GM19035 (cell line): ENCODE measurements at regions not wholly inside any gene's neighbourhood (a gene's known extent, or its start where the extent isn't known, plus 50 kb on each side); places are given as distances from the start of the nearest gene placed in this dataset.

Experiments used
- ATAC-seq: cut with Tn5 transposase; IDR thresholded peaks from one replicate; pipeline ENCODE4 v1.9.1; 2021; ENCODE audit not compliant: unreplicated experiment

DNA sequence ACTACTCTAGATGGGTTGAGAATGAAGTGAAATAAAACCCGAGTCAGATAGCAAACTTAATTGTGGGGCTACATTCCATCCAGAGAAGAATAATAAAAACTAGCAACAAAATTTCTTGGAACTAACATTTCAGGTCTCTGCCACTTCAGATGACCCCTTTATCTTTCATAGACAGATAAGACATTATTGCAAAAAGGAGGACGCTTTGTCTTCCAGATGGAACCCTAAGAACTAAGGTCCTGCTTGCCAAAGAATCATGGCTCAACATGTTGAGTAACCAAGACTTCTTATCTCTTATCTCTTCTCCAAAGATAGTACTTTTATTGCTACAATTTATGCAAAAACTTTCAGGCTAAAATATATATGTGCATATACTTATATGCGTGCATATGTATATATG is 221.1 kb upstream of the PREP start:
- ATAC-seq, result no peak

DNA sequence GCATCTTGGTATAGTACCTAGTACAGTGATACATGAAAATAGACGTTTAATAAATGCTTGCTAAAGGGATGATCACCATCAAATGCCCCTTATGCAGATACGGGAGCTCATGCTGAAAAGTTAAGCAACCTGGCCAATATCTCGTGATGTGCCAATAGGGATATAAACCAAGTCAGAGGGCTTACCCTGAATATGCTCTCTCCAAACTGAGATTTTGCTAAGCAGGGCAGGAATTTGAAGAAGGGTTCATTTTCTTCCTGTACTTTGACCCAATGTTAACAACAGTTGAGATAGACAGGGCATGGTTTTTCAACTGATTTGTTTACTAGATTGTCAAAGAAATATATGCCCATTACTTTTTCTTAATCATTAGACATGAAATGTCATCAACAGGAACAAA is 219.3 kb upstream of the PREP start:
- ATAC-seq, result no peak

DNA sequence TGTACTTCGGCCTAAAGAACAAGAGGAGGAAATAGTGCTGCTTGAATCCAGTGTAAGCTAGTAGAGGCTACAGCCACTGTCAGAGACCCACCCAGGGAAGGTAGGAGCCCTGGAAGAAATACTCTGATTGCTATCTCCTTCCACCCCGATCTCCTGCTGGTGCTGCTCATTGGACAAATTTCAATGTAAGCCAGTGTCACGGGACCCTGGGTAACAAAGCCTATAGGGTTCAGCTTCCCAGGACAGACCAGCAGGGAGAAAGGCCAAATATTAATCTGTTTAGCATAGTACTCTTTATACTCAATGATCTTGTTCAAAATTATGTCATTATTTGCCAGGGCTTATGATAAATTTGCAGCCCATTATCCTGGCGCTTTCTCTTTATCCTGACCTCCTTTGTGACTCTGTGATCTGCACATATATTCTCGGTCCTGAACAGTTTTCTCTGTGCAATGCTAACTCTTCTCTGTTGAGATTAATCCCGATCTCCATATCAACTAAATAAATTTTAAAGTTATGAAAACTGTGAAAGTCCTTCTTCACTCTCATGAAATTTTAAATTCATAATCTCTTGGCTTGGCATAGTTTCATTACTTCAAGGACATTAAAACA is 218.8 kb upstream of the PREP start:
- ATAC-seq, result no peak

- ATAC-seq, result no peak
Measured at GRCh38 chr6:105620878-105621277, 218.0 kb upstream of the PREP start.

- ATAC-seq, result no peak
Measured at GRCh38 chr6:105619971-105620741, 217.3 kb upstream of the PREP start.

- ATAC-seq, result no peak
Measured at GRCh38 chr6:105618247-105618646, 215.4 kb upstream of the PREP start.

- no peak for ATAC-seq
Measured at GRCh38 chr6:105616521-105616920, 213.6 kb upstream of the PREP start.

- no peak for ATAC-seq
Measured at GRCh38 chr6:105611606-105612005, 208.7 kb upstream of the PREP start.

DNA sequence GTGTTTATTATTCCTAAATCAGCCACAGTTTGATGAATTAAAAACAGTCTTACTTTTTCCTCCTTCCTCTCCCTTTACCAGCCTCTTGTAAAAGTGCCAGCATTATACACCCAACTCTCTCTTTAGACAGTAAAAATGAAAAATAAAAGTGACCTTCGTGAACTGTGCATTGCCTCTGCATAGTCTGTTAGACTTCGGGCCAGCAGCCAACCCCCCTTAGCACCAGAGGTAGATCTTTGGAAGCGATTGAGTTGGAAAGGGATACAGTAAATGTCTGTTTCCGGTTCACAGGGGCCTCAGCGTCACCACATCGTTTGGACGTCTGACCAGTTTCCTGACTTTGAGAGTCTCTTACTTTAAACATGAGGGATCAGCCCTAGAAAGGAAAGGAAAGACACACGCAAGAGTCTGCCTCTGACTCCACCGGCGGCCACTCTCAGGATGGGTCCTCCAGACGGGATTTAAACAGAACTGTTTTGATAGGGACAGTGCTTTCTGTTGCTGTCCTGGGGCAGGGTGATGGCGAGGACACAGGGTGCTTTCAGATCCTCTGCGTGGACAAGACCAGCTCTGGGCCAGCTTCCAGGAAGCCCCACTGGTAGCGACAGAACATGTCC is 206.6 kb upstream of the PREP start:
- ATAC-seq, result no peak

GRCh38 chr6:105608711-105609374 is 206.0 kb upstream of the PREP start:
- ATAC-seq, result no peak

GRCh38 chr6:105607636-105608621 is 205.0 kb upstream of the PREP start:
- no peak for ATAC-seq

- no peak for ATAC-seq
Measured at GRCh38 chr6:105606831-105607463, 204.1 kb upstream of the PREP start.

GRCh38 chr6:105604587-105604884 is 201.7 kb upstream of the PREP start:
- ATAC-seq, result no peak

DNA sequence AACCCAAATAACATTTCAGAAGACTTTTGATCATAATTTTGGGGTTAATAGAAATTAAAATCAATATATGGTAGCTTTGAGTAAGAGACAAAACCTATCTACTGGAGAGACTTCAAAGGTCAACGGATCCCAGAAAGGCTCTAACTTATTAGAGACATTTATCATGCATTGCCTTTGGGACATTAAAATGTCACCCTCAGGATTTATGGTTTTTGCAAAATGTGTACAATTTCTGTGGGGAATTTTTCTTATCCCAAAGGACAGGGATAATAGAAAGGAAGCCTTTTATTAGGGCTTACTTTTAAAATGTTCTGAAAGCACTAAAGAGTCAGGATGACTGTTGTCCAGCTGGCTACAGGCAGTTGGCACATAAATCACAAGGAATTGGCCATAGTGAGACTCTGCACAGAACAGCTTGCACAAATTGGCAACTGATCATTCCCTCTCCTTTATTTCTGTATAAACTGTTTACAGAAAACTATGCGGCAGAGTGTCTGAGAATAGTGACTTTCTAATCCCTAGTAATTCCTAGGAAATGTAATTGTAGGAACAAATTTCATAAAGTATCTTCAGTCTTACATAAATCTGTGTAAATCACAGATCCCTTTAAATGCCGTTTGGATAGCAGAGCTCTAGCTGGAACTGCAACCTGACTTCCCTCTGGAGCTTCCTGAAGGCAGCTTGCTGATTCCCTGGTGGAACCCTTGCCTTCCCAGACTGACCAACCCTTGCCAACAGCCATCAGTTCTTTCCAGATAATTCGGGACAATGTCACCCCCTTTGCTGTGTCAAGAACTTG is 201.1 kb upstream of the PREP start:
- no peak for ATAC-seq

GRCh38 chr6:105601541-105602236 is 198.8 kb upstream of the PREP start:
- peak; percentile 79 for ATAC-seq

- ATAC-seq, result no peak
Measured at GRCh38 chr6:105600336-105601260, 197.7 kb upstream of the PREP start.

DNA sequence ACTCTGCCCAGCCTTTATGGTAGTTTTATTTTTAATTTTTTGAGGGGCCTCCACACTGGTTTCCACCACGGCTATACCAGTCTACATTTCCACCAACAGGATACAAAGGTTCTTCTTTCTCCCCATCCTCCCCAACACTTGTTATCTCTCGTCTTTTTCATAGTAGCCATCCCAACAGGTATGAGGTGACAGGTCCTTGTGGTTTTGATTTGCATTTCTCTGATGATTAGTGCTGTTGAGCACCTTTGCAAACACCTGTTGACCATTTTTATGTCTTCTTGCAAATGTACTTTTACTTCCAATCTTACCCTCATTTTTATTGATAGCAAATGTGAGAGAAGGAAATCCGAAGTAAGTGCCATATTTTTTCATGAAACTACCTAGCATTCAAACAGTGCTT is 195.4 kb upstream of the PREP start:
- no peak for ATAC-seq

DNA sequence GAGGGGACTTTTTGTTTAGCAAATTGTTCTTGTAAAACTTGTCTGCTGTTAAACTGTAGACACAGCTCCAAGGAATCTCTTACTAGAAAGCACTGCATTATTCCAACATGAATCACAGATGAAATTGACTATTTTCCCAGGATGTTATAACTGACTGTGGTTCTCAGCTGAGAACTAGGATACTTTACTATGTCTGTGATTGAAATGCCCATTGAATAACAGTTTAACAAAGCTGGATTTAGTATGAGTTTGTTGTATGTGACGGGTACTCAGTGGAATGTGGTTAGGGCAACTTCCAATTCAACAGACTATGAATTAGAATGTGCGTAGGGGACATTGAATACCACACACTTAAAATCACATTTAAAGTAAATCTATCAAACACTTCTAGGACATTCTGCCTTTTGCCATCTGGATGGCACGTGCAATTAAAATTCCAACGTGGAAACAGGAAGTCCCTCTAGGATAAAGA is 193.4 kb upstream of the PREP start:
- ATAC-seq, result no peak
